ENCODE measurements at regions not wholly inside any gene's neighbourhood (a gene's known extent, or its start where the extent isn't known, plus 50 kb on each side); places are given as distances from the start of the nearest gene placed in this dataset.
"Not testable (repeated sequence)": the region's sequence is repeated elsewhere in the genome, so short reads cannot be mapped to it uniquely, and the experiment has no call there.

DNA sequence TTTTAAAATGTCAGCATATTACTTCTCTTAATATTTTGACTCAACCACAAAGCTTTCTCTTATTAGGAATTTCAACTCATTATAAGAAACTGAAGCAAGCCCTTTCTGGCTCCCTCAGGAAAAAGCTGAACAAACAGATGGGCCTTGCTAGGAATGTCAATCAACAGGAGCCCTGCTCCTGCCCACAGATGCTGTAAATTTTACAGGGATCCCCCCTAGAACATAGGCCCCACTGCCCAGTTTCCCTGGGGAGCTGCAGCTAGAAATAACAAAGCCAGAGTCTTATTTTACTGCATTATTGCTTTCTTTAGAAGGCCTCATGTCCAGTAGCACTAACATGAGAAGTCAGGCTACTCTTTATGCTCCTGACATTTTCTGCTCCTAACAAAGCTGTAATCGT is 103.8 kb downstream of the PCSK1 start:
- no peaks in the 10 kb centered on the region for H3K36me3 Mint-ChIP-seq (ENCODE audit: low read depth)
- H3K9me3 Mint-ChIP-seq, result peaks cover 6% of the 10 kb centered on the region
- H3K27me3 Mint-ChIP-seq (ENCODE audit: low read depth), result peaks cover 24% of the 10 kb centered on the region
- no peak overlapping the region for H3K27ac Mint-ChIP-seq
- no peaks in the 10 kb centered on the region for H3K4me1 Mint-ChIP-seq (ENCODE audit: low read depth)
- H3K4me3 Mint-ChIP-seq, result no peak overlapping the region

DNA sequence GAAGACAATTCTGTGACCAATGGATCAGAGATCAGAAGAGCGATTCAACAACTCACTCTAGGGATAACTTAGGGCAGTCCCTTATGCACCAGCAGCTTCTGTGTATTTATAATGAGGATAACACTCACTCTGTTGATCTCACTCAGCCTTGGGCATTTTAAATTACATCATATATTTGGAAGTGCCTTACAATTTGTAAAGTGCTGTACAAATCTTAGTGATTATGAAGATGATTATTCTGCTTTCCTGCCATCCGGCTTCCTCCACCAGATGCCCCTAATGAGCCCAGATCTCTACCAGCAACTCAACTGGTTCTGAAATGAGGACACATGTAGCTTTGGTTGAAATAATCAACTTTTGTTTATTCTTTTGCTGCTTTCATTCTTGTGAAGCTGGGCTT is 105.3 kb downstream of the PCSK1 start:
- Mint-ChIP-seq H3K4me1 (ENCODE audit: low read depth) (no peaks in the 10 kb centered on the region), H3K9me3 (peaks cover 6% of the 10 kb centered on the region), H3K4me3 (no peak overlapping the region), H3K36me3 (ENCODE audit: low read depth) (no peaks in the 10 kb centered on the region), H3K27me3 (ENCODE audit: low read depth) (peaks cover 26% of the 10 kb centered on the region), H3K27ac (no peak overlapping the region)

DNA sequence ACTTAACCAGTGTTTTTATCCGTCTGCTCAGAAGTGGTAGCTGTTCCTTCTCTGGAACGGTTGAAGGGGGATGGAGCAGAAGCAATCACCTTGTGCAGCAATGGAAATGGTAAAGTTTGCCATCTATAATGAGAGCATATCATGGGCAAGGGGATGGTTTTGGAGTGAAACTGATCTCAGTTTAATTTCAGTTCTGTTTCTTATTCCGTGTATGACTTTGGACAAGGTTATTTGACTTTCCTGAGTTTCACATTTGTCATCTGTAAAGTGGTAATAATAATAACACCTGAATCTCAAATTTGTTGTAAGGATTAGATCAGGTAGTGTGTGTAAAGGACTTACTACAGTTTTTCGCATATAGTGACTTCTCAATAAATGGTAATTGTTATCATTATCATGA is 106.1 kb downstream of the PCSK1 start:
- Mint-ChIP-seq H3K27ac (no peak overlapping the region), H3K9me3 (peaks cover 6% of the 10 kb centered on the region), H3K27me3 (ENCODE audit: low read depth) (peaks cover 25% of the 10 kb centered on the region), H3K4me3 (no peak overlapping the region), H3K4me1 (ENCODE audit: low read depth) (no peaks in the 10 kb centered on the region), H3K36me3 (ENCODE audit: low read depth) (no peaks in the 10 kb centered on the region)

DNA sequence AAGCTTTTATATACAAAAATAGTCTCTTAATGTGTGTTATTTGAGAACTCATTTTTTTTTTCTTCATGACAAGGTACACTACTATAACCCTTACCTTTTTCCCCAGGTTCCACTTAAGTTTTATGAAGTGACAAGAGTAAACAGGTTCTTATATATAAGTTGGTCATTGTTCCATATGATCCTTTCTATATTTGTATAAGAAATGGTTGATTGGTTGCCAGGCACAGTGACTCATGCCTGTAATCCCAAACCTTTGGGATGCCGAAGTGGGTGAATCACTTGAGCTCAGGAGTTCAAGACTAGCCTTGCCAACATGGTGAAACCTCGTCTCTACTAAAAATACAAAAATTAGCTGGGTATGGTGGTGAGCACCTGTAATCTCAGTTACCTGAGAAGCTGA is 108.3 kb downstream of the PCSK1 start:
- no peak overlapping the region for H3K27ac Mint-ChIP-seq
- H3K36me3 Mint-ChIP-seq (ENCODE audit: low read depth), result no peaks in the 10 kb centered on the region
- no peaks in the 10 kb centered on the region for H3K4me1 Mint-ChIP-seq (ENCODE audit: low read depth)
- no peak overlapping the region for H3K4me3 Mint-ChIP-seq
- H3K9me3 Mint-ChIP-seq, result peaks cover 6% of the 10 kb centered on the region
- peaks cover 14% of the 10 kb centered on the region for H3K27me3 Mint-ChIP-seq (ENCODE audit: low read depth)

DNA sequence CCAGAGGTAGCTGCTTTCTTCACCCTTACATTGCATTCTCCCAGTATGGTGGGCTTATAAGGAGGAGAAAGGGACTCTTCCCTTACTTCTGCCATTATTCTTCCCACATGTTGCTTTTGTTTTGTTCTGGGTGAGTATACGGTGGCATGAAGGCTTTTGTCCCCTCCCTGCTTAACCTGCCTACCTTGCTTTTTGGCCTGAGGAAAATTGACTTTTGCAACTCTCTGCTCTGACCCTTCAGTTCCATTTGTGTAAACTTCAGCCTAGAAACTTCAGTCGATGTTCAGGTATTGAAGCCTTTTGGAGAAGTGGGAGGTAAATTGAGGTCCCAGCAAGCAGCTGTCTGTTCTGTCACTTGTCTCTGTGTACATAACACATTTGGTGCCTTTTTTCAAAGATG is 110.2 kb downstream of the PCSK1 start:
- Mint-ChIP-seq H3K9me3 (peaks cover 6% of the 10 kb centered on the region), H3K36me3 (ENCODE audit: low read depth) (no peaks in the 10 kb centered on the region), H3K27ac (no peak overlapping the region), H3K4me1 (ENCODE audit: low read depth) (no peaks in the 10 kb centered on the region), H3K27me3 (ENCODE audit: low read depth) (peaks cover 11% of the 10 kb centered on the region), H3K4me3 (no peak overlapping the region)

DNA sequence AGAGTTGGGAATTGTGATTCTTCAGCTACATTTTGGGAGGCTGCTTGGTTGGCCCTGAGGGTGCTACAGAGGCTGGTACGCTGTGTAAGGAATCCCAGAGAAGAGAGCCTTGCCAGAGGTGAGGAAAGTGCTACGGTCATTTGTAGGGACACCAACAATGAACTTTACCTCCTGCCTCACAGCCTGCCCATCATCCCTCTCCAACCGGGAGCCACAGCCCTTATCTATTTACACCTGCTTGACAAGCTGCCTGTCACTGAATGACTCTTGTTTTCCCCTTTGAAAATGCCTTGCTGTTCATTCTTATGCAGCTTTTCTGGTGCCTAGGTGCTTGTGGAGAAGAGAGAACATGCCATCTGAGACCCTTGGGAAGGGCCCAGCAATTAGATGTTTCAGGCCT is 110.8 kb downstream of the PCSK1 start:
- H3K27ac Mint-ChIP-seq, result no peak overlapping the region
- no peaks in the 10 kb centered on the region for H3K36me3 Mint-ChIP-seq (ENCODE audit: low read depth)
- H3K9me3 Mint-ChIP-seq, result peaks cover 6% of the 10 kb centered on the region
- H3K27me3 Mint-ChIP-seq (ENCODE audit: low read depth), result peaks cover 11% of the 10 kb centered on the region
- no peaks in the 10 kb centered on the region for H3K4me1 Mint-ChIP-seq (ENCODE audit: low read depth)
- no peak overlapping the region for H3K4me3 Mint-ChIP-seq

DNA sequence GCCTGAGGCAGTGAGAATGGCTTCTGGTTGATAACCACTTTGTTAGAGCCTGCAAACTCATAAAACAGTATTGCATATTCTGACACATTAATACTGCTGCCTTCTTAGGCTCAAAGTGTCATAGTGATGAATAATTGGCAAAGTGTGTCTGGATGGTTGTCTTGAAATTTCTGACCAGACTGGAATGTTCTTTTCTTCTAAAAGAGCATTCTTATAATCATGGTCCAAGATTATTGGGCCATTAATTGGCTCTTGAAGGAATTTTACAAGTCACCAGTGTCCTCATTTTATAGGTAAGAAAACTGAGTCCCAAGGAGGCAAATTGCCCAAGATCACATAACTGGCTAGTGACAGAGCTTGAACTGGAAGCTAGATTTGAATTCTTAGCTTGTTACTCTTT is 111.7 kb downstream of the PCSK1 start:
- peaks cover 12% of the 10 kb centered on the region for H3K27me3 Mint-ChIP-seq (ENCODE audit: low read depth)
- H3K4me1 Mint-ChIP-seq (ENCODE audit: low read depth), result no peaks in the 10 kb centered on the region
- no peak overlapping the region for H3K4me3 Mint-ChIP-seq
- peaks cover 6% of the 10 kb centered on the region for H3K9me3 Mint-ChIP-seq
- no peaks in the 10 kb centered on the region for H3K36me3 Mint-ChIP-seq (ENCODE audit: low read depth)
- H3K27ac Mint-ChIP-seq, result no peak overlapping the region

DNA sequence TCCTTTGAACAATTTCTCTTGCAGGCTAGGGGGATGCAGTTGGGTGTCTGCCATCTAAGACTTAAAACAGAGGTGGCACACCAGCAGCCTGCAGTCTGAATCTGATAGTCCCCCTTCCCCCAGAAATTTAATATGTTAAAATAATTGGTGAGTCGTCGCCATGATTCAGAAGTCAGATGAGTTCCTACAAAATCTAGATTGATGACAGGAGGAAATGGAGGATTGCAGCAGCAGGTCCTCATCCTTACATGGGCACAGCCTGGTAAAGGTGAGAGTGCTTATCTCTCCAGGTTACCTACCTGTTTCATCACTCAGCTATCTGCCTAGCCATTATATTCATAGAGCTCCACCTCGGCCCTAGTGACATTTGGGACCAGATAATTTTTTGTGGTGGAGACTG is 112.3 kb downstream of the PCSK1 start:
- no peak overlapping the region for H3K4me3 Mint-ChIP-seq
- H3K27ac Mint-ChIP-seq, result no peak overlapping the region
- no peaks in the 10 kb centered on the region for H3K36me3 Mint-ChIP-seq (ENCODE audit: low read depth)
- peaks cover 9% of the 10 kb centered on the region for H3K27me3 Mint-ChIP-seq (ENCODE audit: low read depth)
- peaks cover under 1% of the 10 kb centered on the region for H3K9me3 Mint-ChIP-seq
- H3K4me1 Mint-ChIP-seq (ENCODE audit: low read depth), result no peaks in the 10 kb centered on the region

DNA sequence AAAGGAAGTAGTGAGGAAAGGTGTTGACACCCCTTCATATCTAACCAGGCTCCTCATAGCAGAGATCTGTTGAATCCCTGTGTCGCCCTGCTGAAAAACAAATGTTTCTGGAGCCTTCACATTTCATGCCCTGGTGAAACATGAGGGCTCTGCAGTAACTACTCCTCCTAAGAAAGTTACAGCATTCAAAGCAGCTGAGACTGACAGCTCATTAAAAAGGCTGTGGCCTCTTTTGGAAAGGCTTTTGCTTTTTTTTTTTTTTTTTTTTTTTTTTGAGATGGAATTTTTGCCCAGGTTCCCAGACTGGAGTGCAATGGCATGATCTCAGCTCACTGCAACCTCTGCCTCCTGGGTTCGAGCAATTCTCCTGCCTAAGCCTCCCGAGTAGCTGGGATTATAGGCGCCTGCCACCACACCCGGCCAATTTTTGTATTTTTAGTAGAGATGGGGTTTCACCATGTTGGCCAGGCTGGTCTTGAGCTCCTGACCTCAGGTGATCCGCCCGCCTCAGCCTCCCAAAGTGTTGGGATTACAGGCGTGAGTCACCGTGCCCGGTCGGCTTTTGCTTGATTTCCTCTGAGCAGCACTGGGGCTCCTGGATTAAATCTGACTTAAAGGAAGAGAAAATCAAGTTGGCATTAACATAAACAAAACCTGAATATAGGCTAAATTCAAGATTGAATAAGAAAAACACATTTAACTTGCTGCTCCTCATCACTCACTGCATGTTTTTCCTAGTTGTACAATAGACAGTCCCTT is 112.9 kb downstream of the PCSK1 start:
- not testable (repeated sequence) for H3K9me3 Mint-ChIP-seq; H3K4me3 Mint-ChIP-seq; H3K27me3 Mint-ChIP-seq (ENCODE audit: low read depth); H3K36me3 Mint-ChIP-seq (ENCODE audit: low read depth); H3K27ac Mint-ChIP-seq; H3K4me1 Mint-ChIP-seq (ENCODE audit: low read depth)

DNA sequence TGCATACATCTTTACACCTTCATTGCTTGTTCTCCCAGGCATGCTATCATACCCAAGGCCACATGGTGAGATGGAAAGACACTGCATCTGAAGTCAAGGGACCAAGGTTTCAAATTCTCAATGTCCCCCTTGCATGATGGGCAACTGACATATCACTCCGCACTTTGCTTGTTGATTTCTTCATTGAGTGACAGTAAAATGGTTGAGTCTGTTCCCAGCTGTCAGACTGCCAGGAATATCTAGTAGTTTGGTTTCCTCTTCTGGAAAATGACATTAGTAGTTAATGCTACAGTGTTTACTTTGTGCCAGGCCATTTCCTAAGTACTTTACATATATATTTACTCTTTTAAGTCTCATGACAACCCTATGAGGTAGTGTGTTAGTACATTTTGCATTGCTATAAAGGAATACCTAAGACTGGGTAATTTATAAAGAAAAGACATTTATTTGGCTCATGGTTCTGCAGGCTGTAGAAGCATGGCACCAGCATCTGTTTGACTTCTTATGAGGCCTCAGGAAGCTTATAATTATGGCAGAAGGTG is 114.4 kb downstream of the PCSK1 start:
- H3K9me3 Mint-ChIP-seq, result no peaks in the 10 kb centered on the region
- H3K4me3 Mint-ChIP-seq, result no peak overlapping the region
- H3K36me3 Mint-ChIP-seq (ENCODE audit: low read depth), result no peaks in the 10 kb centered on the region
- H3K27me3 Mint-ChIP-seq (ENCODE audit: low read depth), result peaks cover 9% of the 10 kb centered on the region
- no peak overlapping the region for H3K27ac Mint-ChIP-seq
- no peaks in the 10 kb centered on the region for H3K4me1 Mint-ChIP-seq (ENCODE audit: low read depth)

DNA sequence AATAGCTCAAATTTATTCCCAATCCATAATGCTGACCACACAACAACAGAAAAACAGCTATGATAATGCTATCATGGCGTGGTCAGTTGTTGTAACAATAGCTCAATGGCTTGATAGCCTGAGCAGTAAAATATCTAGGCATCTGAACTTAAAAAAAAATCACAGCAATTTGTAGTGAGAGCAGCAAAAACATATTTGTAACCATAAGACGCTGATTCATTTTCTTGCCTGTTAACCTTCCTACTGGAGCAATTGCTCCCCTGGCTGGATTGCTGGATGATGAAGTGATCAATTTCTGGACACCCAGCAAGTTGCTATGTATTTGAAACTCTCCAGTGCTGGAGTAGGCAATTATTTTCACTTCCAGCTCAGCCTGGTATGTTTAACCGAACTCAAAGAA is 115.1 kb downstream of the PCSK1 start:
- Mint-ChIP-seq H3K27ac (no peak overlapping the region), H3K36me3 (ENCODE audit: low read depth) (no peaks in the 10 kb centered on the region), H3K4me1 (ENCODE audit: low read depth) (no peaks in the 10 kb centered on the region), H3K4me3 (no peak overlapping the region), H3K9me3 (peaks cover 3% of the 10 kb centered on the region), H3K27me3 (ENCODE audit: low read depth) (peaks cover 9% of the 10 kb centered on the region)

DNA sequence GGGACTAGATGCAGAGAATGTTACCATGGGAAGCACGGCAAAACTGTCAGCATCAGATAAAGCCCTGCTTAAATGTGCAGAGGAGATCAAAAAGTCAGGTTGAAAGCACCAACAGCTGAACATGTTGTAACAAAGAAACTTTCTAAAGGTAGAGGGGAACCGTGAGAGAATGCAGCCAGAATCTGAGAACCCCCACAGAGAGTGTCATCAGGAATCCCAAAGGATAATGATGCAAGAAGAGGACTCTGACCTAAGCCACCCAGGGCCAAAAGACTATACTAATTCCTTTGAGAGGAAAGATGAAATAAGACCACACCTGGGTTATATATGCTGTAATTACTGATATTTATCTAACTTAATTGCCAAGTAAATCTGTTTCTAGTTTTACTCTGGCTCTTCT is 116.6 kb downstream of the PCSK1 start:
- H3K4me3 Mint-ChIP-seq, result no peak overlapping the region
- peaks cover 16% of the 10 kb centered on the region for H3K27me3 Mint-ChIP-seq (ENCODE audit: low read depth)
- H3K9me3 Mint-ChIP-seq, result peaks cover 12% of the 10 kb centered on the region
- no peak overlapping the region for H3K27ac Mint-ChIP-seq
- no peaks in the 10 kb centered on the region for H3K4me1 Mint-ChIP-seq (ENCODE audit: low read depth)
- no peaks in the 10 kb centered on the region for H3K36me3 Mint-ChIP-seq (ENCODE audit: low read depth)

DNA sequence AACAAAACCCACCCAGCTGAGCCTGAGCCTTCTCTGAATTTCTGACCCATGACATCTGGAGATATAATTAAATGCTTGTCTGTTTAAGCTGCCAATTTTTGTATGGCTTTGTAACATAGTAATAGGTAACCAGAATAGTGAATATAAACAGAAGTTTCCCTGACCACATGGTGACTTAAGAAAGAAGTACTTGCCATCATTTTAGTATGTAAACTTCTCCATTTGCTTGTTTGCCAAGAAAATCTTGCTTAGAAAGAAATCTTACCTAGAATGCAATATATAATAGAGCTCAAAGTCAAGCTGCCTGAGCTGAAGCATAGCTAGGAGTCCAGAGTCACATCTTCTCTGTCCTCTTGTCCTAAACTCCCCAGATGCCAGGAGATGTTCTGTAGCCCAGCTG is 117.0 kb downstream of the PCSK1 start:
- Mint-ChIP-seq H3K4me3 (no peak overlapping the region), H3K9me3 (peaks cover 14% of the 10 kb centered on the region)

DNA sequence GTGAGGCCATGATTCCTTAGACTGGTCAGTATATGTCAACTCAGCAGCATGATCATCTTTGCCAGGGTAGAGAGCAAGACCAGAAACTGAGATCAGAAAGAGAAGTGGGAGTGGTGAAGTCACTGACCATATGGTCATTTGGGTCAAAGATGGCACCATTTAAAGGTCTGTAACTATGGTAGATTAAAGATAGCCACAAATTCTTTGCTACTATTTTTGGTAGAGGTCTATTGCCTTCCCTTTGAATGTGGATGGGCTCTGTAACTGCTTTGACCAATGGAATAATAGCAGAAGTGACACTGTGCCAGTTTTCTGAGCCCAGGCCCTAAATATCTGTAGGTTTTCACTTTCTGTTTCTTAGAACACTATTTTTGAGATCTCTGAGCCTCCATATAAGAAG is 117.6 kb downstream of the PCSK1 start:
- Mint-ChIP-seq H3K27ac (no peak overlapping the region), H3K27me3 (ENCODE audit: low read depth) (peaks cover 22% of the 10 kb centered on the region), H3K36me3 (ENCODE audit: low read depth) (peaks cover 7% of the 10 kb centered on the region), H3K4me3 (no peak overlapping the region), H3K9me3 (peaks cover 20% of the 10 kb centered on the region), H3K4me1 (ENCODE audit: low read depth) (no peaks in the 10 kb centered on the region)

More for the DNA sequence above, 117.0 kb downstream of the PCSK1 start:
- Mint-ChIP-seq H3K4me1 (ENCODE audit: low read depth) (no peaks in the 10 kb centered on the region), H3K27me3 (ENCODE audit: low read depth) (peaks cover 16% of the 10 kb centered on the region), H3K27ac (no peak overlapping the region), H3K36me3 (ENCODE audit: low read depth) (peaks cover 2% of the 10 kb centered on the region)

DNA sequence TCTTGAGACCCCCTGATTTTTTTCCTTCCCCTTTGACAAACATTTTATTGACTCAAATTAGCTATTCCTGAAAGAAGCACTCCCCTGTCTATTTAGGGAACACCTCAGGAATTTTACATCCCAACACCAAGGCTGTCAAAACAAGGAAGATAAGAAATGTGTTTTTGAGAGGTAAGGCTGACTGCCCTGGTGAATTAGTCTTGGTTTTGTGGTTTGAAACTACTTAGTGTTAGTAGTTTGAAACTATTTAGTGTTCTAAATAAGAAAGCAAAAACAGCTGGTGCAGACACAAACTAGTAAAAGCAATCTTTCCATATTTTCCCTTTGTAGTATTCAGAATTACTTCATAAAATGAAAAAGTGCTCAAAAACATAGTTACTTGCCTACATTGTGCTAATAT is 120.7 kb downstream of the PCSK1 start:
- Mint-ChIP-seq H3K27ac (no peak overlapping the region), H3K36me3 (ENCODE audit: low read depth) (peaks cover 7% of the 10 kb centered on the region), H3K9me3 (peaks cover 29% of the 10 kb centered on the region), H3K4me1 (ENCODE audit: low read depth) (no peaks in the 10 kb centered on the region), H3K27me3 (ENCODE audit: low read depth) (peaks cover 26% of the 10 kb centered on the region), H3K4me3 (no peak overlapping the region)

All from T-helper 1 cell treated with Interleukin-12 subunit alpha and Interleukin-12 subunit beta and Interleukin-4 antibody, amounts not matched to agents 30 μg/mL and 1 μg/mL, for 36 hours (primary cell).